Putamen (tissue), 1 donor: ENCODE measurements at regions not wholly inside any gene's neighbourhood (a gene's known extent, or its start where the extent isn't known, plus 50 kb on each side); places are given as distances from the start of the nearest gene placed in this dataset.

ENCODE experiments used
- DNase-seq: peaks from one replicate; pipeline ENCODE4 v3.0.0-alpha.2; 2016; ENCODE audit warnings: low spot score

GRCh38 chr4:43345323-43345925 is 452.9 kb downstream of the GRXCR1 start:
- no peak for DNase-seq

GRCh38 chr4:43348591-43348990 is 456.1 kb downstream of the GRXCR1 start:
- no peak for DNase-seq

GRCh38 chr4:43351970-43352806 is 459.7 kb downstream of the GRXCR1 start:
- DNase-seq: no peak

GRCh38 chr4:43352859-43353258 is 460.3 kb downstream of the GRXCR1 start:
- DNase-seq: no peak

GRCh38 chr4:43353552-43353951 is 461.0 kb downstream of the GRXCR1 start:
- no peak for DNase-seq

GRCh38 chr4:43356786-43357185 is 464.3 kb downstream of the GRXCR1 start:
- no peak for DNase-seq

GRCh38 chr4:43357252-43357974 is 464.9 kb downstream of the GRXCR1 start:
- DNase-seq: no peak

- DNase-seq: no peak
These were observed 467.8 kb downstream of the GRXCR1 start for GRCh38 chr4:43360296-43360695.

GRCh38 chr4:43362875-43363636 is 470.5 kb downstream of the GRXCR1 start:
- no peak for DNase-seq

GRCh38 chr4:43369036-43369594 is 476.6 kb downstream of the GRXCR1 start:
- DNase-seq: no peak

GRCh38 chr4:43373201-43373600 is 480.7 kb downstream of the GRXCR1 start:
- no peak for DNase-seq

GRCh38 chr4:43374216-43374751 is 481.8 kb downstream of the GRXCR1 start:
- no peak for DNase-seq

- no peak for DNase-seq
These were observed 486.5 kb downstream of the GRXCR1 start for GRCh38 chr4:43379016-43379415.

GRCh38 chr4:43380093-43380492 is 487.6 kb downstream of the GRXCR1 start:
- DNase-seq: no peak

- no peak for DNase-seq
These were observed 498.6 kb downstream of the GRXCR1 start for GRCh38 chr4:43391069-43391468.

GRCh38 chr4:43394976-43395375 is 502.5 kb downstream of the GRXCR1 start:
- DNase-seq: no peak

- no peak for DNase-seq
These were observed 507.2 kb downstream of the GRXCR1 start for GRCh38 chr4:43399726-43400125.

- DNase-seq: no peak
These were observed 509.9 kb downstream of the GRXCR1 start for GRCh38 chr4:43402393-43402792.

- no peak for DNase-seq
These were observed 518.1 kb downstream of the GRXCR1 start for GRCh38 chr4:43410636-43411035.

GRCh38 chr4:43411226-43411625 is 518.7 kb downstream of the GRXCR1 start:
- no peak for DNase-seq

GRCh38 chr4:43423276-43423675 is 530.8 kb downstream of the GRXCR1 start:
- DNase-seq: no peak

- no peak for DNase-seq
These were observed 532.7 kb downstream of the GRXCR1 start for GRCh38 chr4:43425206-43425605.
